HL-60 (cell line): ENCODE measurements at regions not wholly inside any gene's neighbourhood (a gene's known extent, or its start where the extent isn't known, plus 50 kb on each side); places are given as distances from the start of the nearest gene placed in this dataset.

Experiments
- DNase-seq, 2 experiments: peaks; one replicate each; pipeline ENCODE4 v3.0.0-alpha.2; 2010 to 2020; ENCODE audit warnings: low read depth in 1 of 2, low spot score in 1 of 2
- H3K27ac ChIP-seq: fragments of 250-450 bp; sonication (Bioruptor Pico); replicated peaks from 2 replicates; pipeline ENCODE4 v1.5.1; 2020; ENCODE audit warnings: mild to moderate bottlenecking, moderate library complexity
- H3K27me3 ChIP-seq: fragments of 250-450 bp; sonication (Bioruptor Pico); 2 replicates; pipeline ENCODE4 v1.5.1; 2021; ENCODE audit warnings: mild to moderate bottlenecking, moderate library complexity; ENCODE audit not compliant: insufficient read depth, poor library complexity, severe bottlenecking
- H3K4me3 ChIP-seq: replicated peaks from 2 replicates; pipeline ENCODE4 v1.5.1; 2011; ENCODE audit warnings: mild to moderate bottlenecking, control low read depth, low read length; ENCODE audit not compliant: insufficient read depth
- GABPA ChIP-seq: IDR thresholded peaks from 2 replicates; pipeline ENCODE4 v1.6.1; 2012; ENCODE audit warnings: low read depth
- POLR2AphosphoS5 ChIP-seq: IDR thresholded peaks from 2 replicates; pipeline ENCODE4 v1.6.1; 2012; ENCODE audit warnings: low read depth
- SPI1 ChIP-seq: IDR thresholded peaks from 2 replicates; pipeline ENCODE4 v1.6.1; 2012; ENCODE audit warnings: low read depth, mild to moderate bottlenecking, borderline replicate concordance
- TF ChIP-seq, protein P1 (sequence below): IDR thresholded peaks from one replicate; pipeline ENCODE4 v1.5.1; 2011; ENCODE audit warnings: low read length, control low read depth, inconsistent platforms; ENCODE audit not compliant: insufficient read depth
- TF ChIP-seq, protein P2 (sequence below): IDR thresholded peaks from 2 replicates; pipeline ENCODE4 v1.6.1; 2012; ENCODE audit warnings: low read depth; ENCODE audit not compliant: insufficient replicate concordance

DNA sequence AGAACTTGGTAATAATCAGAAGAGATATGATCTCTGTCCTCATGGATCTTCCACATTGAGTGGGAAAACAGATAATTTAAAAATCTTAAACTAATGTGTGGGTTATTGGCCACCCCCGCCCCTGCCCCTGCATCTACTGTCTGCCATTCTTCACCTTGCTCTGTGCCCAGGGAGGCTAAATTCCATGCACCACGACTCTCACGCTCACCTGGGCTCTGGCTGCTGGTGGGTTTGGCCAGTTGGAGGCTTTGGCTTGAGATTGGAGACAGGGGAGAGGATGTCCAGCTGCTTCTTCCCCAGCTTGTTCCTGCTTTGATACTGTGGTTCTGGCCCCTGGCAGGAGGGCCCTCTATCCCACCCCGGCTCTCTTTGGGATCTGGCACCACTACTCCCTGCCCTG is 127.9 kb downstream of the IRX5 start:
- TF ChIP-seq, protein P1, sequence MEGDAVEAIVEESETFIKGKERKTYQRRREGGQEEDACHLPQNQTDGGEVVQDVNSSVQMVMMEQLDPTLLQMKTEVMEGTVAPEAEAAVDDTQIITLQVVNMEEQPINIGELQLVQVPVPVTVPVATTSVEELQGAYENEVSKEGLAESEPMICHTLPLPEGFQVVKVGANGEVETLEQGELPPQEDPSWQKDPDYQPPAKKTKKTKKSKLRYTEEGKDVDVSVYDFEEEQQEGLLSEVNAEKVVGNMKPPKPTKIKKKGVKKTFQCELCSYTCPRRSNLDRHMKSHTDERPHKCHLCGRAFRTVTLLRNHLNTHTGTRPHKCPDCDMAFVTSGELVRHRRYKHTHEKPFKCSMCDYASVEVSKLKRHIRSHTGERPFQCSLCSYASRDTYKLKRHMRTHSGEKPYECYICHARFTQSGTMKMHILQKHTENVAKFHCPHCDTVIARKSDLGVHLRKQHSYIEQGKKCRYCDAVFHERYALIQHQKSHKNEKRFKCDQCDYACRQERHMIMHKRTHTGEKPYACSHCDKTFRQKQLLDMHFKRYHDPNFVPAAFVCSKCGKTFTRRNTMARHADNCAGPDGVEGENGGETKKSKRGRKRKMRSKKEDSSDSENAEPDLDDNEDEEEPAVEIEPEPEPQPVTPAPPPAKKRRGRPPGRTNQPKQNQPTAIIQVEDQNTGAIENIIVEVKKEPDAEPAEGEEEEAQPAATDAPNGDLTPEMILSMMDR, result no peak
- TF ChIP-seq SPI1 (no peak), POLR2AphosphoS5 (no peak), GABPA (no peak)
- TF ChIP-seq, protein P2, sequence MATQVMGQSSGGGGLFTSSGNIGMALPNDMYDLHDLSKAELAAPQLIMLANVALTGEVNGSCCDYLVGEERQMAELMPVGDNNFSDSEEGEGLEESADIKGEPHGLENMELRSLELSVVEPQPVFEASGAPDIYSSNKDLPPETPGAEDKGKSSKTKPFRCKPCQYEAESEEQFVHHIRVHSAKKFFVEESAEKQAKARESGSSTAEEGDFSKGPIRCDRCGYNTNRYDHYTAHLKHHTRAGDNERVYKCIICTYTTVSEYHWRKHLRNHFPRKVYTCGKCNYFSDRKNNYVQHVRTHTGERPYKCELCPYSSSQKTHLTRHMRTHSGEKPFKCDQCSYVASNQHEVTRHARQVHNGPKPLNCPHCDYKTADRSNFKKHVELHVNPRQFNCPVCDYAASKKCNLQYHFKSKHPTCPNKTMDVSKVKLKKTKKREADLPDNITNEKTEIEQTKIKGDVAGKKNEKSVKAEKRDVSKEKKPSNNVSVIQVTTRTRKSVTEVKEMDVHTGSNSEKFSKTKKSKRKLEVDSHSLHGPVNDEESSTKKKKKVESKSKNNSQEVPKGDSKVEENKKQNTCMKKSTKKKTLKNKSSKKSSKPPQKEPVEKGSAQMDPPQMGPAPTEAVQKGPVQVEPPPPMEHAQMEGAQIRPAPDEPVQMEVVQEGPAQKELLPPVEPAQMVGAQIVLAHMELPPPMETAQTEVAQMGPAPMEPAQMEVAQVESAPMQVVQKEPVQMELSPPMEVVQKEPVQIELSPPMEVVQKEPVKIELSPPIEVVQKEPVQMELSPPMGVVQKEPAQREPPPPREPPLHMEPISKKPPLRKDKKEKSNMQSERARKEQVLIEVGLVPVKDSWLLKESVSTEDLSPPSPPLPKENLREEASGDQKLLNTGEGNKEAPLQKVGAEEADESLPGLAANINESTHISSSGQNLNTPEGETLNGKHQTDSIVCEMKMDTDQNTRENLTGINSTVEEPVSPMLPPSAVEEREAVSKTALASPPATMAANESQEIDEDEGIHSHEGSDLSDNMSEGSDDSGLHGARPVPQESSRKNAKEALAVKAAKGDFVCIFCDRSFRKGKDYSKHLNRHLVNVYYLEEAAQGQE, result no peak
- Histone ChIP-seq H3K4me3 (no peak overlapping the region), H3K27me3 (peaks cover 5% of the 10 kb centered on the region), H3K27ac (no peak overlapping the region)
- DNase-seq, result no peak

DNA sequence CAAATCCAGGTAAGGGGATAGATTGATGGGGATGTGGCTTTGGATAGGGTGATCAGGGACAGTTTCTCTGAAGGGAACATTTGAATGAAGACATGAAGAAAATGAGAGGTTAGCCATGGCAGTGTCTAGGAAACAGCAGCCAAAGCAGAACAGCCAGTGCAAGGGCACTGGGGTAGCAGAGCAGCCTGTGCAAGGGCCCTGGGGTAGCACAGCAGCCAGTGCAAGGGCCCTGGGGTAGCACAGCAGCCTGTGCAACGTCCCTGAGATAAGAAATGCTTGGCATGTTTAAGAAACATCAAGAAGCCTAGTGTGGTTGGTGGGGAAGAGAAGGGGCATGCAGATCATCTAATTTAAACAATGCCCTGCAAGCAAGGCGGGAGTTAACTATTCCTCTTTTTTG is 128.5 kb downstream of the IRX5 start:
- H3K4me3 ChIP-seq, result no peak overlapping the region
- H3K27ac ChIP-seq, result no peak overlapping the region
- DNase-seq, result no peak
- H3K27me3 ChIP-seq, result peaks cover 5% of the 10 kb centered on the region
- TF ChIP-seq SPI1 (no peak), POLR2AphosphoS5 (no peak), GABPA (no peak)
- TF ChIP-seq, protein P1, result no peak
- TF ChIP-seq, protein P2, result no peak

DNA sequence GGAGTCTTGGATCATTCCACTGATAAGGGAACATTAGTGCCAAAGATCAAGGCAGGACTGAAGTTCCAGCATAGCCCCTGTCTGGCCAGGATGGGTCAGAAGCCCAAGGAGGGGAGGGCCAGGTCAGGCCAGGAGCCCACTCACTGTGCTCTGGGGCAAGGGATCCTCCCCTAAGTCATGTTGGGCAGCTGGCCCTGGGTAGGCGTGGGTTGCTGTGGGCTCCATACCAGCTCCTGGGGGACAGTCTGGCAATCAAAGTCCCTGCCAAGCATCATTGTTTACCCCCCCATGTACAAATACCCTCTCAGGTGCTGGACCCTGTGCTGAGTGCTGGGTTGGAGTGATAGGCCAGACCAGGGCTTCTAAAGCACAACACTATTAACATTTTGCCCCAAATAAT is 130.5 kb downstream of the IRX5 start:
- peaks cover 5% of the 10 kb centered on the region for H3K27me3 ChIP-seq
- no peak overlapping the region for H3K27ac ChIP-seq
- H3K4me3 ChIP-seq, result no peak overlapping the region
- TF ChIP-seq POLR2AphosphoS5 (no peak), GABPA (no peak), SPI1 (no peak)
- TF ChIP-seq, protein P1, result no peak
- TF ChIP-seq, protein P2, result no peak
- no peak for DNase-seq
